ENCODE measurements at regions not wholly inside any gene's neighbourhood (a gene's known extent, or its start where the extent isn't known, plus 50 kb on each side); places are given as distances from the start of the nearest gene placed in this dataset.

- no peak for DNase-seq (ENCODE audit: low read depth)
Observed at GRCh38 chr1:239601108-239601507, 214.7 kb downstream of the CHRM3 start.

- no peak for DNase-seq (ENCODE audit: low read depth)
Observed at GRCh38 chr1:239603530-239603929, 217.2 kb downstream of the CHRM3 start.

- DNase-seq (ENCODE audit: low read depth): no peak
Observed at GRCh38 chr1:239606850-239607400, 220.6 kb downstream of the CHRM3 start.

- no peak for DNase-seq (ENCODE audit: low read depth)
Observed at GRCh38 chr1:239608469-239608868, 222.1 kb downstream of the CHRM3 start.

- DNase-seq (ENCODE audit: low read depth): no peak
Observed at GRCh38 chr1:239612379-239612778, 226.0 kb downstream of the CHRM3 start.

- DNase-seq (ENCODE audit: low read depth): no peak
Observed at GRCh38 chr1:239616673-239617072, 230.3 kb downstream of the CHRM3 start.

- DNase-seq (ENCODE audit: low read depth): no peak
Observed at GRCh38 chr1:239617259-239617658, 230.9 kb downstream of the CHRM3 start.

GRCh38 chr1:239617731-239618130 is 231.4 kb downstream of the CHRM3 start:
- DNase-seq (ENCODE audit: low read depth): no peak

- no peak for DNase-seq (ENCODE audit: low read depth)
Observed at GRCh38 chr1:239619190-239619589, 232.8 kb downstream of the CHRM3 start.

GRCh38 chr1:239630767-239631166 is 244.4 kb downstream of the CHRM3 start:
- no peak for DNase-seq (ENCODE audit: low read depth)

GRCh38 chr1:239633432-239633831 is 247.1 kb downstream of the CHRM3 start:
- DNase-seq (ENCODE audit: low read depth): no peak

GRCh38 chr1:239635276-239635675 is 248.9 kb downstream of the CHRM3 start:
- no peak for DNase-seq (ENCODE audit: low read depth)

GRCh38 chr1:239636347-239636746 is 250.0 kb downstream of the CHRM3 start:
- no peak for DNase-seq (ENCODE audit: low read depth)

GRCh38 chr1:239644604-239645003 is 258.2 kb downstream of the CHRM3 start:
- no peak for DNase-seq (ENCODE audit: low read depth)

- DNase-seq (ENCODE audit: low read depth): no peak
Observed at GRCh38 chr1:239647045-239647444, 260.7 kb downstream of the CHRM3 start.

- DNase-seq (ENCODE audit: low read depth): no peak
Observed at GRCh38 chr1:239647964-239648632, 261.7 kb downstream of the CHRM3 start.

GRCh38 chr1:239655023-239655422 is 268.7 kb downstream of the CHRM3 start:
- DNase-seq (ENCODE audit: low read depth): no peak

- no peak for DNase-seq (ENCODE audit: low read depth)
Observed at GRCh38 chr1:239657291-239657690, 270.9 kb downstream of the CHRM3 start.

- no peak for DNase-seq (ENCODE audit: low read depth)
Observed at GRCh38 chr1:239662950-239663349, 276.6 kb downstream of the CHRM3 start.

- DNase-seq (ENCODE audit: low read depth): no peak
Observed at GRCh38 chr1:239672256-239672655, 285.9 kb downstream of the CHRM3 start.

- no peak for DNase-seq (ENCODE audit: low read depth)
Observed at GRCh38 chr1:239675735-239676134, 289.4 kb downstream of the CHRM3 start.

GRCh38 chr1:239676522-239677273 is 290.3 kb downstream of the CHRM3 start:
- DNase-seq (ENCODE audit: low read depth): no peak

- DNase-seq (ENCODE audit: low read depth): no peak
Observed at GRCh38 chr1:239677362-239677761, 291.0 kb downstream of the CHRM3 start.
